Thyroid gland (tissue), 4 donors: ENCODE measurements at regions not wholly inside any gene's neighbourhood (a gene's known extent, or its start where the extent isn't known, plus 50 kb on each side); places are given as distances from the start of the nearest gene placed in this dataset.
A peak's percentile ranks its signal among the peaks of the same experiment; 100 is the strongest.

Source experiments
- DNase-seq, 2 donors: peaks; one replicate each; pipeline ENCODE4 v3.0.0-alpha.2; 2019
- H3K27ac ChIP-seq, 3 donors: fragments of 200-600 bp; sonication (generic); 1 replicate in 2 of 3; 2 replicates in 1 of 3; pipeline ENCODE4 v1.5.1; 2016 to 2019; ENCODE audit warnings: mild to moderate bottlenecking in 1 of 3, moderate library complexity in 1 of 3
- H3K27me3 ChIP-seq: fragments of 200-600 bp; sonication (generic); one replicate; pipeline ENCODE4 v1.5.1; 2019
- H3K36me3 ChIP-seq, 2 donors: fragments of 200-600 bp; sonication (generic); one replicate each; pipeline ENCODE4 v1.5.1; 2016 to 2019
- H3K4me1 ChIP-seq, 2 donors: fragments of 200-600 bp; sonication (generic); one replicate each; pipeline ENCODE4 v1.5.1; 2017 to 2019
- H3K4me3 ChIP-seq, 3 donors: fragments of 200-600 bp; sonication (generic); replicated peaks in 1 of 3; 1 replicate in 2 of 3; 2 replicates in 1 of 3; pipeline ENCODE4 v1.5.1; 2016; ENCODE audit warnings: mild to moderate bottlenecking in 1 of 3
- H3K9me3 ChIP-seq: fragments of 200-600 bp; sonication (generic); one replicate; pipeline ENCODE4 v1.5.1; 2017
- CTCF ChIP-seq, 6 experiments: fragments of 200-600 bp in 3 of 6; fragments of 450-650 bp in 3 of 6; sonication (generic) in 3 of 6; IDR thresholded peaks; one replicate each; pipeline ENCODE4 v1.5.1; 2016 to 2019; ENCODE audit warnings: antibody characterized with exemption in 6 of 6, mild to moderate bottlenecking in 2 of 6, inconsistent platforms in 1 of 6, moderate library complexity in 1 of 6
- POLR2A ChIP-seq, 2 donors: fragments of 450-650 bp; IDR thresholded peaks; one replicate each; pipeline ENCODE4 v1.6.1; 2017; ENCODE audit warnings: antibody characterized with exemption in 2 of 2, mild to moderate bottlenecking in 2 of 2, moderate library complexity in 1 of 2
- whole genome bisulfite sequencing, 2 donors: methylation state at CpG; one replicate each; pipeline ENCODE4 v1.1.5; 2017; 5-methylcytosine and 5-hydroxymethylcytosine counted together
- intact Hi-C: fragments of 100-400 bp; cut with DNase I; formaldehyde crosslinking; loops from one replicate; pipeline ENCODE4 v1.15.1; 2023

GRCh38 chr10:20616056-20616671 lies 280.9 kb downstream of the NEBL start:
- DNase-seq: no peak
- intact Hi-C loops: no loop called here
- no peaks in the 10 kb centered on the region for H3K9me3 ChIP-seq
- TF ChIP-seq CTCF (IDR thresholded peaks at IDR 0.05): no peak
- no peak for TF ChIP-seq POLR2A (IDR thresholded peaks at IDR 0.05)
- no peak overlapping the region for H3K4me3 ChIP-seq
- no peaks in the 10 kb centered on the region for H3K4me1 ChIP-seq
- 95 to 96% methylated on average over 3 of the region's 3 CpGs for WGBS, 2 donors
- H3K27ac ChIP-seq: no peak overlapping the region
- no peaks in the 10 kb centered on the region for H3K36me3 ChIP-seq
- no peaks in the 10 kb centered on the region for H3K27me3 ChIP-seq

GRCh38 chr10:20615395-20615794 lies 281.7 kb downstream of the NEBL start:
- H3K27ac ChIP-seq: no peak overlapping the region
- H3K36me3 ChIP-seq: no peaks in the 10 kb centered on the region
- H3K27me3 ChIP-seq: no peaks in the 10 kb centered on the region
- intact Hi-C loops: no loop called here
- H3K4me3 ChIP-seq: no peak overlapping the region
- no peaks in the 10 kb centered on the region for H3K9me3 ChIP-seq
- WGBS, 2 donors: 72 to 73% methylated on average over 1 of the region's 1 CpG
- H3K4me1 ChIP-seq: no peaks in the 10 kb centered on the region
- no peak for DNase-seq
- TF ChIP-seq CTCF (IDR thresholded peaks at IDR 0.05): no peak
- no peak for TF ChIP-seq POLR2A (IDR thresholded peaks at IDR 0.05)

GRCh38 chr10:20614911-20615310 lies 282.2 kb downstream of the NEBL start:
- Histone ChIP-seq H3K27ac (no peak overlapping the region), H3K9me3 (no peaks in the 10 kb centered on the region), H3K4me3 (no peak overlapping the region), H3K36me3 (no peaks in the 10 kb centered on the region), H3K4me1 (no peaks in the 10 kb centered on the region), H3K27me3 (no peaks in the 10 kb centered on the region)
- TF ChIP-seq CTCF (IDR thresholded peaks at IDR 0.05): no peak
- no peak for TF ChIP-seq POLR2A (IDR thresholded peaks at IDR 0.05)
- intact Hi-C loops: no loop called here
- no peak for DNase-seq
- WGBS, 2 donors: 83% methylated on average over 3 of the region's 3 CpGs

GRCh38 chr10:20608503-20608902 lies 288.6 kb downstream of the NEBL start:
- no peaks in the 10 kb centered on the region for H3K9me3 ChIP-seq
- H3K27me3 ChIP-seq: no peaks in the 10 kb centered on the region
- H3K27ac ChIP-seq: no peak overlapping the region
- no peaks in the 10 kb centered on the region for H3K36me3 ChIP-seq
- no peak overlapping the region for H3K4me3 ChIP-seq
- H3K4me1 ChIP-seq: no peaks in the 10 kb centered on the region
- TF ChIP-seq CTCF (IDR thresholded peaks at IDR 0.05) (no peak), POLR2A (IDR thresholded peaks at IDR 0.05) (no peak)
- intact Hi-C loops: no loop called here
- peak in 1 of 2 donors; percentile 1 for DNase-seq

- DNase-seq: no peak
- WGBS, 2 donors: 84 to 89% methylated on average over 5 of the region's 5 CpGs
- H3K4me1 ChIP-seq: no peaks in the 10 kb centered on the region
- no peak overlapping the region for H3K4me3 ChIP-seq
- H3K27ac ChIP-seq: no peak overlapping the region
- H3K27me3 ChIP-seq: no peaks in the 10 kb centered on the region
- no peak for TF ChIP-seq POLR2A (IDR thresholded peaks at IDR 0.05)
- H3K36me3 ChIP-seq: no peaks in the 10 kb centered on the region
- no peaks in the 10 kb centered on the region for H3K9me3 ChIP-seq
- intact Hi-C loops: no loop called here
Observed at GRCh38 chr10:20606985-20607384, 290.1 kb downstream of the NEBL start.
